Activated T-cell treated with anti-CD3 and anti-CD28 coated beads, Interleukin-2, amount 50 U/mL, for 72 hours (primary cell): ENCODE measurements at regions not wholly inside any gene's neighbourhood (a gene's known extent, or its start where the extent isn't known, plus 50 kb on each side); places are given as distances from the start of the nearest gene placed in this dataset.
A peak's percentile ranks its signal among the peaks of the same experiment; 100 is the strongest.
"Not testable (repeated sequence)": the region's sequence is repeated elsewhere in the genome, so short reads cannot be mapped to it uniquely, and the experiment has no call there.

Experiments
- ATAC-seq, 2 donors: fragments of 150-1000 bp; cut with Tn5 transposase; replicated peaks in 1 of 2; 2 replicates each; pipeline ENCODE4 v1.10.0; 2021; ENCODE audit warnings: moderate library complexity in 2 of 2, mild to moderate bottlenecking in 1 of 2
- DNase-seq, 2 donors: peaks; one replicate each; pipeline ENCODE4 v3.0.0; 2021 to 2022; ENCODE audit warnings: mixed read lengths in 1 of 2
- H3K27ac Mint-ChIP-seq: one replicate; pipeline ENCODE4 v1.8.0; 2022; ENCODE audit warnings: mild to moderate bottlenecking, moderate library complexity, mixed read lengths
- H3K27me3 Mint-ChIP-seq: one replicate; pipeline ENCODE4 v1.8.0; 2022; ENCODE audit warnings: low read depth, mixed read lengths
- H3K36me3 Mint-ChIP-seq, 2 donors: one replicate each; pipeline ENCODE4 v1.8.0; 2022; ENCODE audit warnings: mixed read lengths in 2 of 2, mild to moderate bottlenecking in 1 of 2; ENCODE audit not compliant: insufficient read depth in 2 of 2
- H3K4me1 Mint-ChIP-seq: one replicate; pipeline ENCODE4 v1.8.0; 2022; ENCODE audit warnings: low read depth, mixed read lengths
- H3K4me3 Mint-ChIP-seq, 2 donors: one replicate each; pipeline ENCODE4 v1.8.0; 2022; ENCODE audit warnings: mild to moderate bottlenecking in 2 of 2, mixed read lengths in 2 of 2, moderate library complexity in 2 of 2
- H3K9me3 Mint-ChIP-seq, 2 donors: one replicate each; pipeline ENCODE4 v1.8.0; 2022; ENCODE audit warnings: mixed read lengths in 2 of 2

DNA sequence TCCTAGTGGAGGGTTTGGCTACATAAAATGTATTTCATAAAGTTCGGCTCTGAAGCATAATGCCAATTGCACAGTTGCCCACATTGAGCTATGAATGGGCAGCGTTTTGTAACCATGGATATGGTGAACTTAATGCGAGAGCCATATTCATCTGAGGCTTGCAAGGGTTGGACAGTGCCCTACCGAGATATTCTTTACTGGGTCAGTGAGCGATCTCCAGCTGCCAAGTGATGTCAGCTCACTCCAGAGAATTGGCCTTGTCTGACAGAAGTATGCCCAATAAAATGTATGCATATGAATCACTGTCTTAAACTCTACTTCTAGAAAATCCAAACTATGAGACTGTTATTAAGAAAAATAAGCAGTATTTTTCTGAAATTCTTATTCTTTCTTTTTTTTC is 719.6 kb upstream of the CDH18 start:
- H3K27ac Mint-ChIP-seq, H3K4me1 Mint-ChIP-seq, ATAC-seq: not testable (repeated sequence)

GRCh38 chr5:20694121-20694520 is 706.1 kb upstream of the CDH18 start:
- Mint-ChIP-seq H3K36me3 (no peaks in the 10 kb centered on the region), H3K27me3 (no peaks in the 10 kb centered on the region), H3K9me3 (no peaks in the 10 kb centered on the region), H3K4me1 (no peaks in the 10 kb centered on the region), H3K27ac (no peak overlapping the region), H3K4me3 (no peak overlapping the region)
- ATAC-seq (no peak), DNase-seq (no peak)

More for the DNA sequence above, 719.6 kb upstream of the CDH18 start:
- H3K9me3 Mint-ChIP-seq, H3K36me3 Mint-ChIP-seq, H3K4me3 Mint-ChIP-seq, H3K27me3 Mint-ChIP-seq, DNase-seq: not testable (repeated sequence)

DNA sequence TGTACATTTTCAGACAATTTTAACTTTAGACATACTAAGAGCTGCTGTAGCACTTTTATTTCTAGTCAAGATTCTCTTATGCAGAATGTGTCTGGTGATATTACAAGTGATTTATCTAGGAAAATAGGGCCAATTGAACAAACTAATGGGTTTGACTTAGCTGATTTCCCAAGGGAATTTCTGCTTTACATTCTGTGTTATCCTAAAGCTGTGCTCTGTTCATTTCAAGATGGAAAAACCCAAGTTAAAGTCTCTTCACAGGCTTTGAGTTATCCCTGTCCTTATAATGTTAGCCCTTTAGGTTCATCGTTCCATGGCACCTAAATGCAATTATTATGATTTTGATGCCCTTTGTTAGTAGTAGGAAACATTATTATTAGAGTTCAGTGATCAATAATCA is 704.9 kb upstream of the CDH18 start:
- H3K27ac Mint-ChIP-seq, result no peak overlapping the region
- H3K36me3 Mint-ChIP-seq, result no peaks in the 10 kb centered on the region
- no peak for ATAC-seq
- no peak for DNase-seq
- peaks cover 0 to 2% of the 10 kb centered on the region in 2 donors for H3K9me3 Mint-ChIP-seq
- no peaks in the 10 kb centered on the region for H3K27me3 Mint-ChIP-seq
- no peak overlapping the region for H3K4me3 Mint-ChIP-seq
- no peaks in the 10 kb centered on the region for H3K4me1 Mint-ChIP-seq

GRCh38 chr5:20683241-20683940 is 695.4 kb upstream of the CDH18 start:
- no peaks in the 10 kb centered on the region for H3K27me3 Mint-ChIP-seq
- no peaks in the 10 kb centered on the region for H3K36me3 Mint-ChIP-seq
- no peaks in the 10 kb centered on the region for H3K4me1 Mint-ChIP-seq
- H3K9me3 Mint-ChIP-seq, result peaks cover 2 to 8% of the 10 kb centered on the region in 2 donors
- H3K4me3 Mint-ChIP-seq, result no peak overlapping the region
- DNase-seq (no peak), ATAC-seq (no peak)
- H3K27ac Mint-ChIP-seq, result no peak overlapping the region

GRCh38 chr5:20680718-20681302 is 692.8 kb upstream of the CDH18 start:
- no peaks in the 10 kb centered on the region for H3K36me3 Mint-ChIP-seq
- H3K9me3 Mint-ChIP-seq, result peaks cover 3 to 10% of the 10 kb centered on the region in 2 donors
- no peak overlapping the region for H3K4me3 Mint-ChIP-seq
- H3K4me1 Mint-ChIP-seq, result no peaks in the 10 kb centered on the region
- H3K27me3 Mint-ChIP-seq, result no peaks in the 10 kb centered on the region
- ATAC-seq (no peak), DNase-seq (no peak)
- H3K27ac Mint-ChIP-seq, result no peak overlapping the region

GRCh38 chr5:20678814-20679298 is 690.9 kb upstream of the CDH18 start:
- ATAC-seq (peak; percentile 93 to 94), DNase-seq (peak in 1 of 2 donors; percentile 4)
- Mint-ChIP-seq H3K27ac (peak overlapping the region; percentile 73), H3K36me3 (no peaks in the 10 kb centered on the region), H3K27me3 (no peaks in the 10 kb centered on the region), H3K4me1 (no peaks in the 10 kb centered on the region), H3K4me3 (peak overlapping the region in 1 of 2 donors; percentile 49), H3K9me3 (peaks cover 3 to 10% of the 10 kb centered on the region in 2 donors)

- DNase-seq (no peak), ATAC-seq (peak; percentile 51 to 52)
- Mint-ChIP-seq H3K27me3 (no peaks in the 10 kb centered on the region), H3K4me1 (no peaks in the 10 kb centered on the region), H3K36me3 (no peaks in the 10 kb centered on the region), H3K27ac (no peak overlapping the region), H3K9me3 (peaks cover 3 to 10% of the 10 kb centered on the region in 2 donors), H3K4me3 (no peak overlapping the region)
Observed at GRCh38 chr5:20678386-20678785, 690.4 kb upstream of the CDH18 start.

GRCh38 chr5:20660588-20660987 is 672.6 kb upstream of the CDH18 start:
- H3K27me3 Mint-ChIP-seq, result no peaks in the 10 kb centered on the region
- H3K27ac Mint-ChIP-seq, result no peak overlapping the region
- no peaks in the 10 kb centered on the region for H3K9me3 Mint-ChIP-seq
- H3K36me3 Mint-ChIP-seq, result no peaks in the 10 kb centered on the region
- no peak overlapping the region for H3K4me3 Mint-ChIP-seq
- H3K4me1 Mint-ChIP-seq, result no peaks in the 10 kb centered on the region
- DNase-seq, result no peak
- ATAC-seq, result no peak

GRCh38 chr5:20656262-20656661 is 668.3 kb upstream of the CDH18 start:
- DNase-seq (no peak), ATAC-seq (no peak)
- Mint-ChIP-seq H3K4me1 (no peaks in the 10 kb centered on the region), H3K27ac (no peak overlapping the region), H3K9me3 (peaks cover 3 to 9% of the 10 kb centered on the region in 2 donors), H3K36me3 (no peaks in the 10 kb centered on the region), H3K27me3 (no peaks in the 10 kb centered on the region), H3K4me3 (no peak overlapping the region)

DNA sequence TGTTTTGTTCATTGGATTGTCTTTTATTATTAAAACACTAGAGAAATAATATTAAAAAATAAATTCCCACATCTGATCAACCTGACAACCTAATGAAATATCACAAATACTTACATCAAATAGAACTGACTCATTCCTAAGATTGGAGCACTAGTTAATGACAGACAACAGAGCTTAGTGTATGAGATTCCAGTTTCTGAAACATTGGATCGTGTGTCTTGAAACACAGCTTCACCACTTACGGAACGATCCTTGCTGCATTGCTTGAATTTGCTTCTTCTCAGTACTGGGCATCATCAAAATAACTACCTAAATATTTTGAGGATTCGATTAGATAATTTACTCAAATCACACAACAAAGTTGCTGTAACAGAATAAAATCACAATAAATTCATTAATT is 667.2 kb upstream of the CDH18 start:
- DNase-seq (no peak), ATAC-seq (no peak)
- no peaks in the 10 kb centered on the region for H3K4me1 Mint-ChIP-seq
- H3K4me3 Mint-ChIP-seq, result no peak overlapping the region
- H3K9me3 Mint-ChIP-seq, result peaks cover 10 to 15% of the 10 kb centered on the region in 2 donors
- no peaks in the 10 kb centered on the region for H3K36me3 Mint-ChIP-seq
- H3K27ac Mint-ChIP-seq, result no peak overlapping the region
- no peaks in the 10 kb centered on the region for H3K27me3 Mint-ChIP-seq

GRCh38 chr5:20654746-20655145 is 666.7 kb upstream of the CDH18 start:
- H3K36me3 Mint-ChIP-seq, result peaks cover 0 to 1% of the 10 kb centered on the region in 2 donors
- peaks cover 13 to 18% of the 10 kb centered on the region in 2 donors for H3K9me3 Mint-ChIP-seq
- ATAC-seq (no peak), DNase-seq (no peak)
- no peaks in the 10 kb centered on the region for H3K27me3 Mint-ChIP-seq
- no peak overlapping the region for H3K4me3 Mint-ChIP-seq
- no peaks in the 10 kb centered on the region for H3K4me1 Mint-ChIP-seq
- H3K27ac Mint-ChIP-seq, result no peak overlapping the region

DNA sequence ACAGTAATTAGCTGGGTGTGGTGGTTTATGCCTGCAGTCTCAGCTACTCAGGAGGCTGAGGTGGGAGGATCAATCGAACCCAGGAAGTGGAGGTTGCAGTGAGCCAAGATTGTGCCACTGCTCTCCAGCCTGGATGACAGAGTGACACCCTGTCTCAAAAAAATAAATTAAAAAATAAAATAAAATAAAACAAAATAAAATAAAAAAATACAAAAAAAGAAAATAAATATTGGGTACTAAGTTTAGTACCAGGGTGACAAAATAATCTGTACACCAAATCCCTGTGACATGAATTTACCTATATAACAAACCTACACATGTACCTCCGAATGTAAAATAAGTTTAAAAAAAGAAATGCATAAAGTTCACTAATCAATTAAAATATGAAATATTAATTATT is 666.0 kb upstream of the CDH18 start:
- Mint-ChIP-seq H3K27me3 (no peaks in the 10 kb centered on the region), H3K27ac (no peak overlapping the region), H3K4me3 (no peak overlapping the region), H3K36me3 (peaks cover 0 to 1% of the 10 kb centered on the region in 2 donors), H3K9me3 (peaks cover 15 to 22% of the 10 kb centered on the region in 2 donors), H3K4me1 (no peaks in the 10 kb centered on the region)
- DNase-seq (no peak), ATAC-seq (no peak)

DNA sequence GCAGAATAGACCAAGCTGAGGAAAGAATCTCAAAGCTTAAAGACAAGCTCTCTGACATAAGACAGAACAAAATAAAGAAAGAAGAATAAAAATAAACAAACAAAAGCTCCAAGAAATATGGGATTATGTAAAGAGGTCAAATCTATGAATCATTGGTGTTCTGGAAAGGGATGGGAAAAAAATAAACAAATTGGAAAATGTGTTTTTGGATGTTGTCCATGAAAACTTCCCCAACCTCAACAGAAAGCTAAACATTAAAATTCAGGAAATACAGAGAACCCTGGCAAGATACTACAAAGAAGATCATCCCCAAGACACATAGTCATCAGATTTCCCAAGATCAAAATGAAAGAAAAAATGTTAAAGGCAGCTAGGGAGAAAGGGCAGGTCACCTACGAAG is 662.0 kb upstream of the CDH18 start:
- H3K4me1 Mint-ChIP-seq, result no peaks in the 10 kb centered on the region
- DNase-seq (no peak), ATAC-seq (no peak)
- peaks cover 15 to 25% of the 10 kb centered on the region in 2 donors for H3K9me3 Mint-ChIP-seq
- no peak overlapping the region for H3K4me3 Mint-ChIP-seq
- no peaks in the 10 kb centered on the region for H3K27me3 Mint-ChIP-seq
- H3K36me3 Mint-ChIP-seq, result peaks cover 0 to 1% of the 10 kb centered on the region in 2 donors
- no peak overlapping the region for H3K27ac Mint-ChIP-seq

DNA sequence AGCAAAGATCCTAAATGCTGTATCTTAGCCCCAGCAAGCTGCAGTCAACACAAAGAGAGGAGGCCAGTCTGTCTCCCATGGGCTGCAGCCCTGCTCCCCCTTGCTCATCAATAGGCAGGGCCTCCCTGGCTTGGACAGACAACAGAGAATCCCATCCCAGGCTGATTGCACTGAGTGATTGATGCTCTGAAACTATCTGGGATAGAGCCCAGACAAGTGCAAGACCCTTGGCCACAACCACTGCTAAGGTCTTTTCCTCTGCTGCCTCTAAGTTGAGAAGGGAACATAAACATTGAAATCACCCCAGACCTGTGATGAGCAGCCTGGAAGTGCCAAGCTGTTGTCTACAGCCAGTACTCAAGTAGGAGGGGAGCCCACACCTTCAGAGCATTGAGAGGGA is 661.0 kb upstream of the CDH18 start:
- Mint-ChIP-seq H3K27me3 (no peaks in the 10 kb centered on the region), H3K36me3 (peaks cover 0 to 1% of the 10 kb centered on the region in 2 donors), H3K9me3 (peaks cover 15 to 25% of the 10 kb centered on the region in 2 donors), H3K4me3 (no peak overlapping the region), H3K27ac (no peak overlapping the region), H3K4me1 (no peaks in the 10 kb centered on the region)
- ATAC-seq (no peak), DNase-seq (no peak)
